IMR-90 (cell line): ENCODE measurements at regions not wholly inside any gene's neighbourhood (a gene's known extent, or its start where the extent isn't known, plus 50 kb on each side); places are given as distances from the start of the nearest gene placed in this dataset.

Source experiments
- ATAC-seq: fragments of 200-7000 bp; cut with Tn5 transposase; 2 replicates; pipeline ENCODE4 v1.9.1; 2020; ENCODE audit warnings: low read depth, mild to moderate bottlenecking, moderate library complexity
- BruUV-seq: library from RNA; stranded (reverse); fragments of 400-500 nt; replicated peaks from 2 replicates; lab custom pipeline; 2021; lab: Mats Ljungman, UMichigan
- CTCF ChIA-PET: fragments of 300-600 bp; formaldehyde crosslinking; extraction: SDS; loops from one replicate; lab custom pipeline; 2021; ENCODE audit warnings: antibody characterized with exemption; lab: Yijun Ruan, JAX
- POLR2A ChIA-PET: fragments of 300-600 bp; sonication (Branson Sonifier 250); formaldehyde crosslinking; loops from one replicate; lab custom pipeline; 2022; ENCODE audit warnings: antibody characterized with exemption; ENCODE audit not compliant: unreplicated experiment; lab: Charles Lee
- DNase-seq: peaks from one replicate; pipeline ENCODE4 v3.0.0; 2013
- H2AFZ ChIP-seq: replicated peaks from 2 replicates; pipeline ENCODE3; 2013; ENCODE audit warnings: low read length, mild to moderate bottlenecking; ENCODE audit not compliant: poor library complexity
- H2AK5ac ChIP-seq: 2 replicates; pipeline ENCODE4 v1.6.1; 2013; ENCODE audit warnings: low read depth, low read length, inconsistent platforms
- H2AK9ac ChIP-seq: replicated peaks from 2 replicates; pipeline ENCODE3; 2013; ENCODE audit warnings: mild to moderate bottlenecking, low read depth, low read length, moderate library complexity; ENCODE audit not compliant: poor library complexity
- H2BK120ac ChIP-seq: 2 replicates; pipeline ENCODE4 v1.6.1; 2013; ENCODE audit warnings: low read depth, low read length, inconsistent platforms
- H2BK15ac ChIP-seq: 3 replicates; pipeline ENCODE4 v1.6.1; 2013; ENCODE audit warnings: low read depth, low read length, inconsistent platforms
- H2BK20ac ChIP-seq: 2 replicates; pipeline ENCODE4 v1.6.1; 2013; ENCODE audit warnings: low read depth, mild to moderate bottlenecking, inconsistent platforms, low read length, moderate library complexity
- H2BK5ac ChIP-seq: 2 replicates; pipeline ENCODE4 v1.6.1; 2013; ENCODE audit warnings: mild to moderate bottlenecking, low read depth, low read length, inconsistent platforms; ENCODE audit not compliant: poor library complexity, severe bottlenecking
- H3K14ac ChIP-seq: replicated peaks from 2 replicates; pipeline ENCODE4 v1.6.1; 2013; ENCODE audit warnings: low read depth, low read length, inconsistent platforms
- H3K18ac ChIP-seq: 2 replicates; pipeline ENCODE4 v1.6.1; 2013; ENCODE audit warnings: low read depth, low read length, control low read depth
- H3K23ac ChIP-seq: 2 replicates; pipeline ENCODE4 v1.6.1; 2013; ENCODE audit warnings: low read depth, low read length, inconsistent platforms
- H3K27ac ChIP-seq: 2 replicates; pipeline ENCODE4 v1.5.1; 2013; ENCODE audit warnings: mild to moderate bottlenecking, control low read depth, low read length; ENCODE audit not compliant: insufficient read depth
- H3K27me3 ChIP-seq: 2 replicates; pipeline ENCODE4 v1.6.1; 2013; ENCODE audit warnings: low read length; ENCODE audit not compliant: control insufficient read depth, insufficient read depth
- H3K36me3 ChIP-seq: 2 replicates; pipeline ENCODE4 v1.6.1; 2013; ENCODE audit warnings: low read length, mixed read lengths; ENCODE audit not compliant: control insufficient read depth, insufficient read depth
- H3K4ac ChIP-seq: 2 replicates; pipeline ENCODE4 v1.6.1; 2013; ENCODE audit warnings: low read depth, low read length, inconsistent platforms
- H3K4me1 ChIP-seq: 2 replicates; pipeline ENCODE4 v1.6.1; 2013; ENCODE audit warnings: low read length, mixed read lengths; ENCODE audit not compliant: control insufficient read depth, insufficient read depth
- H3K4me2 ChIP-seq: 2 replicates; pipeline ENCODE4 v1.6.1; 2013; ENCODE audit warnings: low read depth, mild to moderate bottlenecking, control low read depth, low read length, moderate library complexity
- H3K4me3 ChIP-seq: 2 replicates; pipeline ENCODE4 v1.5.1; 2013; ENCODE audit warnings: low read depth, mild to moderate bottlenecking, control low read depth, low read length, moderate library complexity; ENCODE audit not compliant: insufficient read depth
- H3K56ac ChIP-seq: 2 replicates; pipeline ENCODE4 v1.6.1; 2013; ENCODE audit warnings: low read length, inconsistent platforms; ENCODE audit not compliant: insufficient read depth; ENCODE audit errors: extremely low read depth
- H3K79me1 ChIP-seq, 2 experiments: 2 replicates each; pipeline ENCODE4 v1.6.1; 2013; ENCODE audit warnings: low read length in 2 of 2, inconsistent platforms in 1 of 2, low read depth in 1 of 2
- H3K9ac ChIP-seq: 2 replicates; pipeline ENCODE4 v1.6.1; 2013; ENCODE audit warnings: low read depth, low read length, control low read depth
- H3K9me1 ChIP-seq: 2 replicates; pipeline ENCODE4 v1.6.1; 2013; ENCODE audit warnings: low read length, inconsistent platforms; ENCODE audit not compliant: insufficient read depth
- H3K9me3 ChIP-seq: 2 replicates; pipeline ENCODE4 v1.6.1; 2013; ENCODE audit warnings: low read length; ENCODE audit not compliant: control insufficient read depth, insufficient read depth
- H4K20me1 ChIP-seq: 2 replicates; pipeline ENCODE4 v1.6.1; 2013; ENCODE audit warnings: low read length, inconsistent platforms; ENCODE audit not compliant: insufficient read depth
- H4K5ac ChIP-seq: 2 replicates; pipeline ENCODE4 v1.6.1; 2013; ENCODE audit warnings: mild to moderate bottlenecking, low read depth, low read length, control low read depth
- H4K8ac ChIP-seq, 2 experiments: 2 replicates each; pipeline ENCODE4 v1.6.1; 2013; ENCODE audit warnings: low read depth in 2 of 2, low read length in 2 of 2, control low read depth in 1 of 2, inconsistent platforms in 1 of 2
- H4K91ac ChIP-seq: 2 replicates; pipeline ENCODE4 v1.6.1; 2013; ENCODE audit warnings: low read depth, low read length, inconsistent platforms; ENCODE audit not compliant: insufficient read depth
- BHLHE40 ChIP-seq: fragments of 150-350 bp; IDR thresholded peaks from 2 replicates; pipeline ENCODE4 v1.6.1; 2016; ENCODE audit warnings: mild to moderate bottlenecking, low read depth, low read length
- CHD1 ChIP-seq: IDR thresholded peaks from 2 replicates; pipeline ENCODE4 v1.6.1; 2012; ENCODE audit warnings: low read depth, low read length, improper control_type of control experiment
- MAFK ChIP-seq: IDR thresholded peaks from 2 replicates; pipeline ENCODE4 v1.6.1; 2012; ENCODE audit warnings: low read depth, low read length, improper control_type of control experiment
- MXI1 ChIP-seq: IDR thresholded peaks from 2 replicates; pipeline ENCODE4 v1.6.1; 2012; ENCODE audit warnings: low read depth, mild to moderate bottlenecking, low read length, moderate library complexity, borderline replicate concordance
- POLR2A ChIP-seq: IDR thresholded peaks from 2 replicates; pipeline ENCODE4 v1.6.1; 2012; ENCODE audit warnings: mild to moderate bottlenecking, low read depth, low read length
- RAD21 ChIP-seq: IDR thresholded peaks from 2 replicates; pipeline ENCODE4 v1.6.1; 2012; ENCODE audit warnings: low read length, improper control_type of control experiment
- RFX5 ChIP-seq: IDR thresholded peaks from 2 replicates; pipeline ENCODE4 v1.8.0; 2012; ENCODE audit warnings: low read depth, mild to moderate bottlenecking, low read length, moderate library complexity
- WGBS, 2 experiments: methylation state at CpG; one replicate each; pipeline versions ENCODE4 v1.1.5 to v1.1.7; 2013; ENCODE audit warnings: missing lambda C conversion rate in 2 of 2; ENCODE audit not compliant: insufficient read length in 1 of 2; ENCODE audit errors: extremely low coverage in 2 of 2; 5-methylcytosine and 5-hydroxymethylcytosine counted together
- dilution Hi-C: fragments of 300-500 bp; cut with HindIII; formaldehyde crosslinking; loops from one replicate; pipeline ENCODE4 v1.14.3; 2018; ENCODE audit warnings: low sequenced_read_pairs; ENCODE audit not compliant: unreplicated experiment
- in situ Hi-C: fragments of 300-500 bp; cut with MboI; formaldehyde crosslinking; loops from 3 replicates; pipeline ENCODE4 v1.14.3; 2019; ENCODE audit warnings: low sequenced_read_pairs, inconsistent platforms, mixed read lengths
- intact Hi-C: fragments of 100-400 bp; cut with micrococcal nuclease; formaldehyde crosslinking; loops from 2 replicates; pipeline ENCODE4 v1.10.0; 2022
- TF ChIP-seq, protein P1 (sequence below): fragments of 150-350 bp; IDR thresholded peaks from 2 replicates; pipeline ENCODE4 v1.6.1; 2016; ENCODE audit warnings: low read depth, mild to moderate bottlenecking, low read length, moderate library complexity, borderline replicate concordance

DNA sequence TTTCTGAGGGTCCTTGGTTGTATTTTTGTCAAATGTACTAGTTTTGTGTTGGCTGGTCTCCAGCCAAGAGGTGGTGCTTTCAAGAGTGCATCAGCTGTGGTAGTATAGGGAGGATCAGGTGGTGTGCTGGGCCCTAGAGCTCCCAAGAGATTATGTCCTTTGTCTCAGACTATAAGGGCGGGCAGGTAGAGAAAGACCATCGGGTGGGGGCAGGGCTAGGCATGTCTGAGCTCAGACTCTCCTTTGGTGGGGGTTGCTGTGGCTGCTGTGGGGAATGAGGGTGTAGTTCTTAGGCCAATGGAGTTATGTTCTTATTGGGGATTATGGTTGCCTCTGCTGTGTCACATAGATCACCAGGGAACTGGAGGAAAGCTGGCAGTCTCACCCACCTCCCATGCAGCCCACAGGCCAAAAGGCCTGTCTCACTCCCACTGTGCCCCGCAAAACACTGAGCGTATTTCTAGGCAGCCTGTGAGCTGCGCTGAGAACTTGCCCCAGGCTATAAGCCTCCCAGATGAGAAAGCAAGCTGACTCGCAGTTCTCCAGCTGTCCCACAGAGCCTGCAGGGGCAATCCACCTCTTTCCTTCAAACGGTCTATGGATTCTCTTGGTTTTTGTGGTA lies 1066.7 kb downstream of the GRM8 start:
- Histone ChIP-seq H3K27ac (no peak overlapping the region), H3K79me1 (no peaks in the 10 kb centered on the region), H3K36me3 (no peaks in the 10 kb centered on the region), H2BK20ac (no peak overlapping the region), H4K5ac (no peak overlapping the region), H2BK120ac (no peak overlapping the region), H3K56ac (no peak overlapping the region), H2BK15ac (no peak overlapping the region), H2BK5ac (no peak overlapping the region), H3K14ac (no peak overlapping the region), H4K8ac (no peak overlapping the region), H2AK5ac (no peak overlapping the region), H2AK9ac (no peak overlapping the region), H3K4me1 (no peaks in the 10 kb centered on the region), H2AFZ (no peak overlapping the region), H3K4ac (no peak overlapping the region), H3K18ac (no peak overlapping the region), H3K4me2 (no peak overlapping the region), H3K9ac (no peak overlapping the region), H4K20me1 (no peaks in the 10 kb centered on the region), H3K9me1 (no peaks in the 10 kb centered on the region), H3K9me3 (peaks cover 3% of the 10 kb centered on the region), H3K23ac (no peak overlapping the region), H3K4me3 (no peak overlapping the region), H3K27me3 (no peaks in the 10 kb centered on the region), H4K91ac (no peak overlapping the region)
- POLR2A ChIA-PET, result no interaction called here
- DNase-seq (no peak), ATAC-seq (no peak)
- CTCF ChIA-PET, result no interaction called here
- in situ Hi-C loops, result no loop called here
- 30% methylated on average over 2 of the region's 7 CpGs; no CpG with 5 or more reads in 1 of the 2 experiments for WGBS, 2 experiments
- TF ChIP-seq RAD21 (no peak), BHLHE40 (no peak), POLR2A (no peak), CHD1 (no peak), MAFK (no peak), MXI1 (no peak), RFX5 (no peak)
- TF ChIP-seq, protein P1, sequence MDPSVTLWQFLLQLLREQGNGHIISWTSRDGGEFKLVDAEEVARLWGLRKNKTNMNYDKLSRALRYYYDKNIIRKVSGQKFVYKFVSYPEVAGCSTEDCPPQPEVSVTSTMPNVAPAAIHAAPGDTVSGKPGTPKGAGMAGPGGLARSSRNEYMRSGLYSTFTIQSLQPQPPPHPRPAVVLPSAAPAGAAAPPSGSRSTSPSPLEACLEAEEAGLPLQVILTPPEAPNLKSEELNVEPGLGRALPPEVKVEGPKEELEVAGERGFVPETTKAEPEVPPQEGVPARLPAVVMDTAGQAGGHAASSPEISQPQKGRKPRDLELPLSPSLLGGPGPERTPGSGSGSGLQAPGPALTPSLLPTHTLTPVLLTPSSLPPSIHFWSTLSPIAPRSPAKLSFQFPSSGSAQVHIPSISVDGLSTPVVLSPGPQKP, result no peak
- no TSS peak for BruUV-seq
- intact Hi-C loops, result no loop called here
- dilution Hi-C loops, result no loop called here
